ENCODE measurements at regions not wholly inside any gene's neighbourhood (a gene's known extent, or its start where the extent isn't known, plus 50 kb on each side); places are given as distances from the start of the nearest gene placed in this dataset.

DNA sequence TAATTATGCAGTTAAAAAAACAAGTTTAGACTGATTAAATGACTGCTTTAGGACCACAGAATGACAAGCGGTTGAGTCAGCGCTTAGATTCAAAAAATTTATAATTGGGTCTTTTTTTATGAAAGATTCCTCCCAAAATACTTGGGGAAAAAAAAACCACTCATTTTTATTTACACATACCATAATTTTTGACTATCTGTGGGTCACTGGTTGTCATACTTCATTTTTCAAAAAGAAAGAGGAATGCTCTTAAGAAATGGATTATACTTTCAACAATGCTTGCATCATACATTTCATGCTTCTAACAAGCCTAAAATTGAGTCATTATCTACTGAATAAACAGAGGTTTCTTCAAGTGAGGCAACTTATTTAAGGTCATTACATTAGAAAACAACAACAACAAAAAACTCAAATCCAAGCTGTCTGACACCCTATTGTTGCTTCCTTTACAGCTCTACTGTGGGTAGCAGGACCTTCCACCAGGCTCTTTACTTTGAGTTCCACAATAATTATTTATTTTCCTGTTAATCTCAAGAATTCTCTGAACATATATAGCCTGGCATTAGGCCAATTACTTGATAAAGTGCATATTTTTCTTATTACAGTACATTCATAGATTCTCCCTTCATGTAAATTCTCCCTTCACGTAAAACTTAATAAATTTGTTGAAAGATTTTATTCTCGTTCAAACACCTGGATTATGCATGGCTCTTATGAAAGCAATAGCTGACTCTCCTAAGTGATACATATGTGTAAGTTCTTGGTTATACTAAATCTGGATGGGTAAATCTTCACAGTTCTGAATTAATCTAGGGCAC, 445.5 kb downstream of the PCDH10 start:
- TF ChIP-seq, protein P1, sequence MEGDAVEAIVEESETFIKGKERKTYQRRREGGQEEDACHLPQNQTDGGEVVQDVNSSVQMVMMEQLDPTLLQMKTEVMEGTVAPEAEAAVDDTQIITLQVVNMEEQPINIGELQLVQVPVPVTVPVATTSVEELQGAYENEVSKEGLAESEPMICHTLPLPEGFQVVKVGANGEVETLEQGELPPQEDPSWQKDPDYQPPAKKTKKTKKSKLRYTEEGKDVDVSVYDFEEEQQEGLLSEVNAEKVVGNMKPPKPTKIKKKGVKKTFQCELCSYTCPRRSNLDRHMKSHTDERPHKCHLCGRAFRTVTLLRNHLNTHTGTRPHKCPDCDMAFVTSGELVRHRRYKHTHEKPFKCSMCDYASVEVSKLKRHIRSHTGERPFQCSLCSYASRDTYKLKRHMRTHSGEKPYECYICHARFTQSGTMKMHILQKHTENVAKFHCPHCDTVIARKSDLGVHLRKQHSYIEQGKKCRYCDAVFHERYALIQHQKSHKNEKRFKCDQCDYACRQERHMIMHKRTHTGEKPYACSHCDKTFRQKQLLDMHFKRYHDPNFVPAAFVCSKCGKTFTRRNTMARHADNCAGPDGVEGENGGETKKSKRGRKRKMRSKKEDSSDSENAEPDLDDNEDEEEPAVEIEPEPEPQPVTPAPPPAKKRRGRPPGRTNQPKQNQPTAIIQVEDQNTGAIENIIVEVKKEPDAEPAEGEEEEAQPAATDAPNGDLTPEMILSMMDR (IDR thresholded peaks at IDR 0.05): no peak
- TF ChIP-seq POLR2A (IDR thresholded peaks at IDR 0.05): no peak
